Fibroblast of the conjunctiva (primary cell): ENCODE measurements at regions not wholly inside any gene's neighbourhood (a gene's known extent, or its start where the extent isn't known, plus 50 kb on each side); places are given as distances from the start of the nearest gene placed in this dataset.
"Not testable (repeated sequence)": the region's sequence is repeated elsewhere in the genome, so short reads cannot be mapped to it uniquely, and the experiment has no call there.

ENCODE experiments used
- DNase-seq: peaks from one replicate; pipeline ENCODE4 v3.0.0-alpha.2; 2010; ENCODE audit warnings: low read depth

- DNase-seq, result no peak
These were observed 106.9 kb upstream of the NR5A2 start for GRCh38 chr1:199920635-199921034.

- DNase-seq, result no peak
These were observed 98.0 kb upstream of the NR5A2 start for GRCh38 chr1:199929556-199929955.

GRCh38 chr1:199930067-199930466 is 97.4 kb upstream of the NR5A2 start:
- not testable (repeated sequence) for DNase-seq

GRCh38 chr1:199931666-199932377 is 95.7 kb upstream of the NR5A2 start:
- DNase-seq, result peak; percentile 5

- no peak for DNase-seq
These were observed 95.0 kb upstream of the NR5A2 start for GRCh38 chr1:199932462-199932861.

- DNase-seq, result no peak
These were observed 91.1 kb upstream of the NR5A2 start for GRCh38 chr1:199936441-199936840.

- no peak for DNase-seq
These were observed 90.3 kb upstream of the NR5A2 start for GRCh38 chr1:199937161-199937560.

- no peak for DNase-seq
These were observed 89.8 kb upstream of the NR5A2 start for GRCh38 chr1:199937661-199938060.

GRCh38 chr1:199944986-199945385 is 82.5 kb upstream of the NR5A2 start:
- no peak for DNase-seq

GRCh38 chr1:199945591-199945990 is 81.9 kb upstream of the NR5A2 start:
- no peak for DNase-seq

- no peak for DNase-seq
These were observed 81.0 kb upstream of the NR5A2 start for GRCh38 chr1:199946305-199947155.

- no peak for DNase-seq
These were observed 78.8 kb upstream of the NR5A2 start for GRCh38 chr1:199948587-199949280.

GRCh38 chr1:199951005-199951404 is 76.5 kb upstream of the NR5A2 start:
- not testable (repeated sequence) for DNase-seq

- no peak for DNase-seq
These were observed 73.9 kb upstream of the NR5A2 start for GRCh38 chr1:199953651-199954050.

GRCh38 chr1:199954699-199955098 is 72.8 kb upstream of the NR5A2 start:
- no peak for DNase-seq

GRCh38 chr1:199955235-199955634 is 72.3 kb upstream of the NR5A2 start:
- no peak for DNase-seq

GRCh38 chr1:199956005-199956404 is 71.5 kb upstream of the NR5A2 start:
- no peak for DNase-seq

- DNase-seq, result no peak
These were observed 68.3 kb upstream of the NR5A2 start for GRCh38 chr1:199959033-199959774.

- no peak for DNase-seq
These were observed 67.8 kb upstream of the NR5A2 start for GRCh38 chr1:199959775-199960110.

GRCh38 chr1:199970125-199970524 is 57.4 kb upstream of the NR5A2 start:
- DNase-seq, result no peak

GRCh38 chr1:199976496-199977144 is 50.9 kb upstream of the NR5A2 start:
- DNase-seq, result no peak
